Lower lobe of right lung (tissue), 2 donors: ENCODE measurements at regions not wholly inside any gene's neighbourhood (a gene's known extent, or its start where the extent isn't known, plus 50 kb on each side); places are given as distances from the start of the nearest gene placed in this dataset.
A peak's percentile ranks its signal among the peaks of the same experiment; 100 is the strongest.
"Not testable (repeated sequence)": the region's sequence is repeated elsewhere in the genome, so short reads cannot be mapped to it uniquely, and the experiment has no call there.

ENCODE experiments used
- ATAC-seq, 2 donors: fragments of 200-7000 bp; cut with Tn5 transposase; one replicate each; pipeline ENCODE4 v1.9.1; 2020 to 2022; ENCODE audit warnings: mild to moderate bottlenecking in 2 of 2, moderate library complexity in 2 of 2
- DNase-seq: peaks from one replicate; pipeline ENCODE4 v3.0.0-alpha.2; 2020
- H3K27ac ChIP-seq: fragments of 200-600 bp; one replicate; pipeline ENCODE4 v1.8.0; 2022
- H3K27me3 ChIP-seq: fragments of 200-600 bp; one replicate; pipeline ENCODE4 v1.8.0; 2022; ENCODE audit warnings: low read depth
- H3K36me3 ChIP-seq: fragments of 200-600 bp; one replicate; pipeline ENCODE4 v1.8.0; 2022; ENCODE audit warnings: mild to moderate bottlenecking
- H3K4me1 ChIP-seq: fragments of 200-600 bp; one replicate; pipeline ENCODE4 v1.8.0; 2022
- H3K4me3 ChIP-seq: fragments of 200-600 bp; one replicate; pipeline ENCODE4 v1.8.0; 2022; ENCODE audit warnings: mild to moderate bottlenecking
- H3K9me3 ChIP-seq: fragments of 200-600 bp; one replicate; pipeline ENCODE4 v1.8.0; 2022
- intact Hi-C: fragments of 100-400 bp; cut with DNase I; formaldehyde crosslinking; loops from one replicate; pipeline ENCODE4 v1.11.0; 2022
- donor health status: DM: no; HTN: yes; CAD: no; lungs with severe emphysema.

DNA sequence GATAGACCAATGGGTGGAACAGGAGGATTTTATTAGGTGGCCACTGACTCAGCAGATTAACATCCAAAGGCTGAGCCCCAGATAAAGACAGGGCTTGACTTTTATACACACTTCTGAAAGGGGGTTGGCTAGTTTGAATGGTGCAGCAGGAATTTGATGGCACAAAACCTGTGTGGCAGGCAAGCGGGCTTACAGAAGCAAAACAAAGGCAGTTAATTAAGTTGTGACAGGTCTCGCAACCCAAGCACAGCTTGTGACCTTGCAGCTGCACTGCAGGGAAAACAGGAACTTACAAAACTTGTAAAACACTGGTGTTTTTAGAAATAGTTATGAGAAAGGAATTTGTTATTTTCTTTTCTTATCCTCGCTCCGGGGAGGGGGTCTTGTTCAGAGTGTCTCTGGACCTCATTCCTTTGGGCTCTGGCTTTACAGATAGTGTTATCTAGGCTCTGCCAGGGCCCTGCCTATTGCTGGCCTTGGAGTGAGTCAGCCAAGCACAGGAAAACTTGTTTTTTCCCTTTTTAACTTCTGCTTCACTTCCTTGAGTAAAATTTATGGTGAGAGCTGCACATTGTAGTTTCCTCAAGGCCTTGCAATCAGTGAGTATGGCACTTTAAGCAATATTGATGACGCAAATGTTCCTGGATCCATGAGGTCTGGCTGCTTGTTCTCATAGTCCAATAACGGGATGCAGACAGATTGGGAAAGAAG is 457.1 kb downstream of the TGIF2LY start:
- DNase-seq, H3K9me3 ChIP-seq, intact Hi-C loops, H3K4me1 ChIP-seq, H3K36me3 ChIP-seq, H3K27ac ChIP-seq, H3K27me3 ChIP-seq, H3K4me3 ChIP-seq: not testable (repeated sequence)
- ATAC-seq = peak in 1 of 2 donors; percentile 59
